ENCODE measurements at regions not wholly inside any gene's neighbourhood (a gene's known extent, or its start where the extent isn't known, plus 50 kb on each side); places are given as distances from the start of the nearest gene placed in this dataset.

- TF ChIP-seq POLR2A (IDR thresholded peaks at IDR 0.05) = no peak
- TF ChIP-seq, protein P1, sequence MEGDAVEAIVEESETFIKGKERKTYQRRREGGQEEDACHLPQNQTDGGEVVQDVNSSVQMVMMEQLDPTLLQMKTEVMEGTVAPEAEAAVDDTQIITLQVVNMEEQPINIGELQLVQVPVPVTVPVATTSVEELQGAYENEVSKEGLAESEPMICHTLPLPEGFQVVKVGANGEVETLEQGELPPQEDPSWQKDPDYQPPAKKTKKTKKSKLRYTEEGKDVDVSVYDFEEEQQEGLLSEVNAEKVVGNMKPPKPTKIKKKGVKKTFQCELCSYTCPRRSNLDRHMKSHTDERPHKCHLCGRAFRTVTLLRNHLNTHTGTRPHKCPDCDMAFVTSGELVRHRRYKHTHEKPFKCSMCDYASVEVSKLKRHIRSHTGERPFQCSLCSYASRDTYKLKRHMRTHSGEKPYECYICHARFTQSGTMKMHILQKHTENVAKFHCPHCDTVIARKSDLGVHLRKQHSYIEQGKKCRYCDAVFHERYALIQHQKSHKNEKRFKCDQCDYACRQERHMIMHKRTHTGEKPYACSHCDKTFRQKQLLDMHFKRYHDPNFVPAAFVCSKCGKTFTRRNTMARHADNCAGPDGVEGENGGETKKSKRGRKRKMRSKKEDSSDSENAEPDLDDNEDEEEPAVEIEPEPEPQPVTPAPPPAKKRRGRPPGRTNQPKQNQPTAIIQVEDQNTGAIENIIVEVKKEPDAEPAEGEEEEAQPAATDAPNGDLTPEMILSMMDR (IDR thresholded peaks at IDR 0.05) = no peak
Observed at GRCh38 chr3:106213954-106214353, 345.1 kb upstream of the CBLB start.
